SJSA1 (cell line): ENCODE measurements at regions not wholly inside any gene's neighbourhood (a gene's known extent, or its start where the extent isn't known, plus 50 kb on each side); places are given as distances from the start of the nearest gene placed in this dataset.

Source experiments
- DNase-seq, 2 experiments: peaks; one replicate each; pipeline ENCODE4 v3.0.0-alpha.2; 2015 to 2020; ENCODE audit warnings: low spot score in 2 of 2, low read depth in 1 of 2
- H3K27ac ChIP-seq: fragments of 250-450 bp; sonication (Bioruptor Pico); 2 replicates; pipeline ENCODE4 v1.5.1; 2020; ENCODE audit warnings: mild to moderate bottlenecking, moderate library complexity
- H3K27me3 ChIP-seq: fragments of 250-450 bp; sonication (Bioruptor Pico); replicated peaks from 2 replicates; pipeline ENCODE4 v1.5.1; 2020; ENCODE audit warnings: mild to moderate bottlenecking, moderate library complexity
- H3K36me3 ChIP-seq: fragments of 250-450 bp; sonication (Bioruptor Pico); 2 replicates; pipeline ENCODE4 v1.5.1; 2020; ENCODE audit warnings: mild to moderate bottlenecking
- H3K4me1 ChIP-seq: fragments of 250-450 bp; sonication (Bioruptor Pico); replicated peaks from 2 replicates; pipeline ENCODE4 v1.6.1; 2021; ENCODE audit warnings: mild to moderate bottlenecking
- H3K4me3 ChIP-seq: fragments of 250-450 bp; sonication (Bioruptor Pico); 2 replicates; pipeline ENCODE4 v1.5.1; 2020; ENCODE audit warnings: mild to moderate bottlenecking
- H3K9me3 ChIP-seq: fragments of 250-450 bp; sonication (Bioruptor Pico); replicated peaks from 2 replicates; pipeline ENCODE4 v1.5.1; 2020; ENCODE audit warnings: mild to moderate bottlenecking

GRCh38 chr4:27602172-27602571 is 741.5 kb downstream of the STIM2 start:
- Histone ChIP-seq H3K27me3 (no peaks in the 10 kb centered on the region), H3K36me3 (no peaks in the 10 kb centered on the region), H3K4me3 (no peak overlapping the region), H3K9me3 (no peaks in the 10 kb centered on the region), H3K27ac (no peak overlapping the region), H3K4me1 (no peaks in the 10 kb centered on the region)
- DNase-seq = no peak

DNA sequence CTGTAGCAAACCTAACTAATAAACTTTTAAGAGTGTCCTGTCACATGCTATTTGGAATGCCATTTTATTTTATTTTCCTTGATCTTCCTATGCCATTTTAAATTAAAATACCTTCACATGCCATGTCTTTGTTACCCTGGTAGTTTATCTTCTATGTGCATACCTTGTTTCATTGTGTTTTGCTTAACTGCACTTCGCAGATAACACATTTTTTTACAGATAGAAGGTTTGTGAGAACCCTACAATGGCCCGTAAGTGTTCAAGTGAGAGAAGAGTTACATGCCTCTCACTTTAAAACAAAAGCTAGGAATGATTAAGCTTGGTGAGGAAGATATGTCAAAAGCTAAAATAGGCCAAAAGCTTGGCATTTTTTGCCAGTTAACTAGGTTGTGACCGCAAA is 744.1 kb downstream of the STIM2 start:
- no peaks in the 10 kb centered on the region for H3K36me3 ChIP-seq
- H3K4me3 ChIP-seq = no peak overlapping the region
- no peak for DNase-seq
- H3K27me3 ChIP-seq = no peaks in the 10 kb centered on the region
- no peaks in the 10 kb centered on the region for H3K9me3 ChIP-seq
- H3K4me1 ChIP-seq = no peaks in the 10 kb centered on the region
- H3K27ac ChIP-seq = no peak overlapping the region

- H3K4me1 ChIP-seq = no peaks in the 10 kb centered on the region
- no peak overlapping the region for H3K4me3 ChIP-seq
- H3K27ac ChIP-seq = no peak overlapping the region
- no peaks in the 10 kb centered on the region for H3K9me3 ChIP-seq
- H3K27me3 ChIP-seq = no peaks in the 10 kb centered on the region
- no peaks in the 10 kb centered on the region for H3K36me3 ChIP-seq
- DNase-seq = no peak
Measured at GRCh38 chr4:27616166-27616565, 755.5 kb downstream of the STIM2 start.

- no peaks in the 10 kb centered on the region for H3K36me3 ChIP-seq
- H3K9me3 ChIP-seq = no peaks in the 10 kb centered on the region
- no peaks in the 10 kb centered on the region for H3K4me1 ChIP-seq
- DNase-seq = no peak
- H3K27me3 ChIP-seq = no peaks in the 10 kb centered on the region
- no peak overlapping the region for H3K27ac ChIP-seq
- H3K4me3 ChIP-seq = no peak overlapping the region
Measured at GRCh38 chr4:27619435-27619834, 758.8 kb downstream of the STIM2 start.

DNA sequence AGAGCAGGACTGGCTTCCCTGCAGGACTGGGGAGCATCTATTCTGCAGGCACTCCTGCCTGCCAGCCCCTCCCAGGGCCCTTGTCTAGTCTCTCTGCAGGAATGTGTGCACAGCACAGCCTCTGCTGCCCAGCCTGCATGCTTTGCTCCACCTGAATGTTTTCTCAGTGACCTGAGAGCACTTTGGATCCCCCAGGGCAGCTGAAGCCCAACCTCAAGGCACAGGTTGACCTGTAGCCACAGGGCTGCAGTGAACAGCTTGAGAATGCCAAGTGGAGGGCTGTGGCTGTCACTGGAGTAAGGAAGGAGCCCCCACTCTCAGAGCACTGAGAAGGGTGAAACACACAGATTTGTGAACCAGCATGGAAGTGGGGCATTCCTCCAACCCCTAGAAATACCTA is 760.2 kb downstream of the STIM2 start:
- no peak for DNase-seq
- Histone ChIP-seq H3K4me1 (no peaks in the 10 kb centered on the region), H3K9me3 (no peaks in the 10 kb centered on the region), H3K27ac (no peak overlapping the region), H3K36me3 (no peaks in the 10 kb centered on the region), H3K27me3 (no peaks in the 10 kb centered on the region), H3K4me3 (no peak overlapping the region)

DNA sequence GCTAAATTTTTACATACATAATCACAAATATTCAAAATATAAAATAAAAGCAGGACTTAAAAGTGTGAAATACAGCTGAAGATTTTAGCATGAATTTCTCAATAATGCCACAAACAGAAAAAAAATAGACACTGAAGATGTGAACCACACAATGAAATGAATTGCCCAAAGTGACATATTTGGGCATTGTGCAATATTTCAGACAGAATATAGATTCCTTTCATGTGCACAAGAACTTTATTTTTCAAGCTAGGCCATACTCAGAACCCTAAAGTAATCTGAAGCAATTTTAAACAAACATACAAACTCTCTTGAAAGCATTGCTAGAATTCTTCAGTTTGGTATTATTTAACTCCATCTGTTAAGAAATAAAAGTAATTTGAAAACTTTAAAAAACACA is 764.1 kb downstream of the STIM2 start:
- no peaks in the 10 kb centered on the region for H3K4me1 ChIP-seq
- no peaks in the 10 kb centered on the region for H3K9me3 ChIP-seq
- H3K36me3 ChIP-seq = no peaks in the 10 kb centered on the region
- no peak for DNase-seq
- H3K27me3 ChIP-seq = no peaks in the 10 kb centered on the region
- H3K27ac ChIP-seq = no peak overlapping the region
- H3K4me3 ChIP-seq = no peak overlapping the region

DNA sequence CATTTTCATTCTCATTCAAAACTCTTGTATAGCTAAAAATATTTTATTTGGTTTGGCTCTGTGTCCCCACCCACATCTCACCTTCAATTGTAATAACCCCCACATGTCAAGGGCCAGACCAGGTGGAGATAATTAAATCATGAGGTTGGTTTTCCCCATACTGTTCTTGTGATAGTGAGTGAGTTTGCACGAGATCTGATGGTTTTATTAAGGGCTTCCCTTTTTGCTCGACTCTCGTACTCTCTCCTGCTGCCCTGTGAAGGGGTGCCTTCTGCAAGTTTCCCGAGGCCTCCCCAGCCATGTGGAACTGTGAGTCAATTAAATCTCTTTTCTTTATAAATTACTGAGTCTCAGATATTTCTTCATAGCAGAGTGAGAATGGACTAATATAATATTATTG is 768.0 kb downstream of the STIM2 start:
- no peaks in the 10 kb centered on the region for H3K36me3 ChIP-seq
- H3K9me3 ChIP-seq = no peaks in the 10 kb centered on the region

DNA sequence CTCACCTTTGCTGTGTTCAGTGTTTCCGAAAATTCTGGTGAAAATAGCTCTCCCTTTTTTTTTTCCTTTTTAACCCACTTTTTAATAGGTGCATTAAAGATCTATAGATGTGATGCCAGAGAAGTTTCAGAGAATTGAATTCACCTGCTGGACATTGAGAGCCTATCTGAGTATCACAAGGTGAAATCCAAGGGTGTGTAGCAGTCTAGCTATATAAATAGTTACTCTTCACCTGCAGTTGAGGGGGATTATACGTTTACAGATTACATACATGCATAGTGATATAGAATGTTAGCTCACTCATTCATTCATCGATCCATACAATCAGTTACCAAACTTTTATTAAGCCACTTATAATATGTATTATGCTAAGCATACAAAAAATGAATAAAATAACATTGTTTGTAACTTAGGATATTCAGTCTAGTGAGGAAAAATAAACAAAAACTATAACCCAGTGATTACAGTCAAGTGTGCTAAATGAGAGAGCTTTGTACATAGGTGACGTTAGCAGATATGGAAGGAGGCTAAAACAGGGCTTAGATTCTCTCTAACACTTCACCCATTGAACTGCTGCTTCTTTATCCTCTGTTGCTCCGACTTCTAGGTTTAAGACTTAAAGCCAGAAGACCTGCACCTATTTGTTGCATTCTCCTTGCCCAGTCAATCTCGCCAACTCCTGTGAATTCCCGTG is 769.0 kb downstream of the STIM2 start:
- no peak overlapping the region for H3K27ac ChIP-seq

More for the DNA sequence above, 768.0 kb downstream of the STIM2 start:
- Histone ChIP-seq H3K4me1 (no peaks in the 10 kb centered on the region), H3K27ac (no peak overlapping the region), H3K4me3 (no peak overlapping the region), H3K27me3 (no peaks in the 10 kb centered on the region)
- no peak for DNase-seq

DNA sequence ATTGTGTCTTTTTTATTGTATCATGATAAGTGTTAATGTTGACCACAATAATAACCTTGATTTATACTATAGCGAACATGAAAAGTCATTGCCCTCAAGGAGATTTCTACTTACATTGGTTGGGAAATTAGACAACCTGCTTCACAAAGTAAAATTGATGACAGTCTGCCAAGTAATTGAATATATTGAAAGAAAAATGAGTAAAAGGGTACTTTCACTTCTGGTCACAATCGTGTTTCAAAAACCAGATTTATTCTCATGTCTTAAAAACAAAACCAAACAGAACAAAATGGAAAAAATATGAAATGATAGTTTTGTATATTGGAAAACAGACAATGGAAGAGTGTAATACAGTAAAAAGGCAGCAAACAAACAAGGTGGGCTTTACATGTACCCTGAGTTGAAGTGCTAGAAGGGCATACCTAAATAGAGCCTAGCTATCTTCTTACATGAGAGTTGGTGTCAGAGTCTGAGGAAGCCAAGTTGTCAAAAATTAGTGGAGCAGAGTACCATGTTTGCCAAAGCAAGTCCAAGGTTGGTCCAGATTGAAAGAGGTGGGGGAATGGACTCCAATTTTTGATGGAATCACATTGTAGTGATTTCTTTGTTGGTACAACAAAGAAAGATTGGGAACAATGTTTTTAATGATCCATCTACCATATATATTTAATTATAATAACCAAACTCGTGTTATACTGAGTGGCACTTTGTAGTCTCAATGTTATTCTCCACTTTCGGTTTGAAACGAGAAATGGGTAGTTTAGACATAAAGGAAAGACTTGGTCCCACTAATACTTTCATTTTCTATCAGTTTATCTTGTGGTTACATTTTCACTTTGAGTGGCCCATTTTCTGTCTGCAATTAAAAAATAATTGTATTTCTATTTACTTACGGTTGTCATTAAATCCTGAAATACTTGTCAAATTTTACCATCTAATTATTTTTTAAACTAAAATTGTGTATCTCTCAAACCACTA is 775.6 kb downstream of the STIM2 start:
- Histone ChIP-seq H3K9me3 (no peaks in the 10 kb centered on the region), H3K4me1 (no peaks in the 10 kb centered on the region), H3K27me3 (no peaks in the 10 kb centered on the region), H3K36me3 (no peaks in the 10 kb centered on the region), H3K4me3 (no peak overlapping the region), H3K27ac (no peak overlapping the region)
- no peak for DNase-seq

More for the DNA sequence above, 769.0 kb downstream of the STIM2 start:
- DNase-seq = no peak
- Histone ChIP-seq H3K27me3 (no peaks in the 10 kb centered on the region), H3K36me3 (no peaks in the 10 kb centered on the region), H3K9me3 (no peaks in the 10 kb centered on the region), H3K4me1 (no peaks in the 10 kb centered on the region), H3K4me3 (no peak overlapping the region)

DNA sequence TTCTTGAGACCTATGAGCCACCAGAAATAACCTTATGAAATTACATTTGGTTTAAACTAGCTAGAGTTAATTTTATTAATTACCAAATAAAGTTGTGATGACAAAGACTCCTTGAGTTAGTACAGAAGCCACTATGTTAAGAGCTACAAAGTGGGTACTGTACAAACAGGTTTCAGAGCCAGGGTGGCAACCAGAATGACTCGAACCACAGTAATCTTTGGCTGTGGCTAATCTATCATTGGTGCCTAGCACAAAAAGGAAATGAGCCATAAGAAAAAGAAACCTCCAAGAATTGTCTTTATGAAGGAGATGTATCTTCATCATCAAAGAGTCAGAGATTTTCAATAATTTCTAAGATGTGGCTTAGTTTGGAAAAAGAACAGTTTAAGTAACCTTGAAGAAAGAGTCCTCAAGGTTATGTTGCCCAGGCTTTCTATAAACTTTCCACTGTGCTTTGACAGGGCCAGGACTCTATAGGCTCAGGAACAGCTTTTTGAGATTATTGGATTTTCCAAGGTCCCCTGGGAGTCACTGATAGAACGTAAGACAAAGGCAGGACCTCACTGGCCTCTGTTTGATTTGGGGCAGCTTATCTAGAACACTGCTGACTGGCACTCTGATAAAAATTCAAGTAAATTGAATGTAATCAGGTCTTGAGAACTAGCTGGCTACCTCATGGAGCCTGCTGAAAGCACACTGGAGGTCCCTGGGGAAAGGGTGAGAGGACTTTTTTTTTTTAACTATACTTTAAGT is 777.7 kb downstream of the STIM2 start:
- Histone ChIP-seq H3K9me3 (no peaks in the 10 kb centered on the region), H3K27ac (no peak overlapping the region), H3K36me3 (no peaks in the 10 kb centered on the region), H3K27me3 (no peaks in the 10 kb centered on the region), H3K4me3 (no peak overlapping the region), H3K4me1 (no peaks in the 10 kb centered on the region)
- DNase-seq = no peak

GRCh38 chr4:27643101-27643500 is 782.5 kb downstream of the STIM2 start:
- Histone ChIP-seq H3K27me3 (no peaks in the 10 kb centered on the region), H3K36me3 (no peaks in the 10 kb centered on the region), H3K27ac (no peak overlapping the region), H3K4me1 (no peaks in the 10 kb centered on the region), H3K4me3 (no peak overlapping the region), H3K9me3 (no peaks in the 10 kb centered on the region)
- DNase-seq = no peak

GRCh38 chr4:27648416-27648815 is 787.8 kb downstream of the STIM2 start:
- H3K9me3 ChIP-seq = no peaks in the 10 kb centered on the region
- no peak for DNase-seq

GRCh38 chr4:27662426-27662825 is 801.8 kb downstream of the STIM2 start:
- Histone ChIP-seq H3K36me3 (no peaks in the 10 kb centered on the region), H3K4me3 (no peak overlapping the region), H3K4me1 (no peaks in the 10 kb centered on the region), H3K27me3 (no peaks in the 10 kb centered on the region), H3K9me3 (no peaks in the 10 kb centered on the region), H3K27ac (no peak overlapping the region)
- no peak for DNase-seq

More at GRCh38 chr4:27648416-27648815, 787.8 kb downstream of the STIM2 start:
- no peaks in the 10 kb centered on the region for H3K36me3 ChIP-seq
- no peaks in the 10 kb centered on the region for H3K4me1 ChIP-seq
- H3K27ac ChIP-seq = no peak overlapping the region
- H3K4me3 ChIP-seq = no peak overlapping the region
- no peaks in the 10 kb centered on the region for H3K27me3 ChIP-seq

GRCh38 chr4:27666943-27667342 is 806.3 kb downstream of the STIM2 start:
- no peak overlapping the region for H3K4me3 ChIP-seq
- no peaks in the 10 kb centered on the region for H3K36me3 ChIP-seq
- H3K4me1 ChIP-seq = no peaks in the 10 kb centered on the region
- H3K27me3 ChIP-seq = no peaks in the 10 kb centered on the region
- no peak overlapping the region for H3K27ac ChIP-seq
- no peak for DNase-seq
- no peaks in the 10 kb centered on the region for H3K9me3 ChIP-seq
